HG03521 (cell line): ENCODE measurements at regions not wholly inside any gene's neighbourhood (a gene's known extent, or its start where the extent isn't known, plus 50 kb on each side); places are given as distances from the start of the nearest gene placed in this dataset.

Experiments used
- ATAC-seq: cut with Tn5 transposase; IDR thresholded peaks from one replicate; pipeline ENCODE4 v1.9.1; 2021; ENCODE audit warnings: mild to moderate bottlenecking, moderate library complexity; ENCODE audit not compliant: unreplicated experiment

DNA sequence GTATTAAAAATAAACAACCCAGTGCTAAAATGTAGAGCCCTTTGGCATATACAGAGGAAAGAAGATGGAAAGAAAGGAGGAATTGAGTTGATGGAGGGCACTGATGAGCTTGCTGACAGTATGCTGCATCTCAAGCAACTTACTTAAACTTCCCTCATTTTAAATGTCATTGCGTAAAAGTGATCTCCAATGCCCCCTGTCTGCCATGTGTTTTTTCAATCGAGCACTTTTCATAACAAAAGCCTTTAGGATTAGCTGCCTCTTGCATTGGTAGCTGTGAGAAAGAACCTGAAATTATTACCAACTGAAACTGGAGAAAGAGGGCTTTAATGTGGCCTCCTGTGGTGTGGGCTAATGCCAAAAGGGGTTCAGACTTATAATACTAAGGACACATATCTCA is 541.6 kb downstream of the SUCLA2 start:
- ATAC-seq, result no peak

DNA sequence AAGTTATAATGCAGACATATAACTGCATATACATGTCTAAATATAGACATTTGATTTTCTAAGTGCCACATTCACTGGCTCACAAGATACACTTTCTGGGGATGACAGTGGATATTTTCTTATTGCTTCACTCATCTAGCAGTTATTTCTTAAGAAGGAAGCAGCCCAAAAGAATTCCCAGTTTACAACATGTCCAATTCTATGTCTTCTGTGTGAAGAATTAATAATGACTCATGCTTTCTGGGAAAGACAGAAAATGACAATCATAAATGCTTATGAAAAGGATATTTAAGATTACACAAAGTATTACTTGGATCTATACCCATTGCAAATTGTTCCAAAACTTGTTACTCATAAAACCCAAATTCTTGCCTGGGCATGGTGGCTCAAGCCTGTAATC is 543.4 kb downstream of the SUCLA2 start:
- no peak for ATAC-seq

DNA sequence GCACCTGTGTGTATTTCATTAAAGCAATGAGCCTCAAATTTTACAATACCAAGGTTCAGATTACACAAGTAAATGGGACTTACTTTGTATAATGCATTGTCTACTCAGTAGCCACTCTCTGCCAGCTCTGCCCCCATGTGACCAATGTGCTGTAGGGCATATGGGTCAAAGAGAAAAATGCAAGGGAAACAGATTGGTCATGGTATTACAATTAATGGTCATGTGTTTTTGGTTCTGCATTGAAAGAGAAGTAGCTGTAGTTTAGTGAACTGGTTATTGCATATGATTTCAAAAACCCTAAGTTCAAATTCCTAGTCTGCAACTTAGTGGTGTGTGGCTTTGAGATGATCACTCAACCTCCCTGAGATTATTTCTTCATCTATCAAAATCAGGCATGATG is 545.4 kb downstream of the SUCLA2 start:
- ATAC-seq, result no peak

DNA sequence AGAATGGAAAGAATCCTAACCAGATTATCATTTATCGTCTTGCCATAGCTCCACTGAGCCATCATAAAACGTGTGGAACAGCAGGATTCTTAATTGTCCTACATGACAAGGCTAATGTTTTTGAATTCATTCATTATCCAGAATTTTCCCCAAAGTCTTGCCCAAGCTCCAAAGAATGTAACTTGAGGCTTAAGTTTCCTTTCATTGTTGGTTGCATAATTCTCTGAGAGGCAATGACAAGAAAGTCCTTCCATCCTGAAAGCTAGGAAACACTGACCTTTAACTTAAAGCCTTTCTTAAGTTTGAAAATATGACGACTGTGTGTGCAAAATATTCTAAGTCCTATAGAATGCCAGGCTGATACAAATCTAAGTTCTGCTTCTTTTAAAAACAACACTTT is 546.1 kb downstream of the SUCLA2 start:
- ATAC-seq, result no peak

DNA sequence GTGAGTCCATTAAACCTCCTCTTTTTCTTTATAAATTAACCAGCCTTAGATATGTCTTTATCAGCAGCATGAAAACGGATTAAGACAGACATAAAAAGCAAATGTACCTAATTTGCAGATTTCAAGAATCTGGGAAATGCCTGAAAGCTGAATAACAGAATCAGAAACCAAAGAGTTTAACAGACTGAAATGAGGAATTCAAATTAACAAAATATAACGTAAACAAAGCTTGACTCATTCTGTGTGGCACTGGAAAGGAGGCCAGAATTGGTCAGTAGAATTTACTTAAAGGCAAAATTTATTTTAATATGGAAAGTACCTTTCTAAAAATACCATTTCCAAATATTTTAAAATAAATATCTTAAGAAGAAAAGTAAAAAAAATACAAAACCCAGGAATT is 540.6 kb upstream of the HTR2A start:
- no peak for ATAC-seq

DNA sequence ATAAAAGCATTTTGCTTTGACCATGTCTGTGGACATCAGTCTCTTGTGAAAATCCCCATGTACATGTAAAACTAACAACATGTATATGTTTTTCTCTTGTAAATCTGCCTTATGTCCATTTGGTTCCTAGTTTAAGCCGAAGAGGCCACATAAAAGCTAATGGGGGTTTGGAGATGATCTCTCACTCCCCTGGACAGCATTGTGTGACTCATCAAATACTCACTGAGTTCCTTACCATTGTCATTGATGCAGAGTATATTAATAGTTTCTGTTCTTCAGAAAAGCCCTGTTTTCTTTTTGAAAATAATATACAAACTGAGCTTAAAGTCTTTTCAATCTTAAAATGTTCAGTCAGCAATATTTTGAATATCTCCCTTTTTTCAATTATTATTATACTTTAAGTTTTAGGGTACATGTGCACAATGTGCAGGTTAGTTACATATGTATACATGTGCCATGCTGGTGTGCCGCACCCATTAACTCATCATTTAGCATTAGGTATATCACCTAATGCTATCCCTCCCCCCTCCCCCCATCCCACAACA is 536.7 kb upstream of the HTR2A start:
- ATAC-seq, result no peak

DNA sequence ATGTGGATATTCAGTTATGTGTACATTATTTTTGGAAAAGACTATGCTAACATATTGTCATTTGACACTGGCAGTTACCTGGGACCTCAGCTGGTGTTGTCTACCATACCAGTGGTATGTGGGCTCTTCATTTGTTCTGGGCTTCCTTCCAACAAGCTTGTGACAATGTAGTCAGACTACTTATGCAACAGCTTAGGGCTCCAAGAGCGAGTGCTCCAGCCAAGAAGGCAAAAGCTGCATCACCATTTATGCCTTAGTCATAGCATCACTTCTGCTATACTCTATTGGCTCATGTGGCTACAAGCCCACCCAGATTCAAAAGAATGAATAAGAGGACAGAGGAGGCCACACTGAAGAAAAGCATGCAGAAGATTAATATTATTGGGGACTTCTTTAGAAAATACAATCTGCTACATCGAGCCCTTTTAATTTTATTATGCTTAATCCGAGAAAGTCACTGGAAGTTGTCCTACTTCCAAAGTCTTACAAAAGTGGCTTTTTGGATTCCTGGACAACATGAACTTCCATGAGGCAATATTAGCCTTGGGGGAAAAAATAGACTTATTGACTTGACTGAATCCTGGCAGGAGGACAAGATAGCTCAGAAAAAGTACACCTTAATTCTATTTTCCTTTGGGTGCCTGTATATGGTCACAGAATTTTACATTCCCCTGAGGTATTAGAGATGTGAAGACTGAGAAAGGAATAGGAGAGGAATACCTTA is 529.4 kb upstream of the HTR2A start:
- ATAC-seq, result no peak

DNA sequence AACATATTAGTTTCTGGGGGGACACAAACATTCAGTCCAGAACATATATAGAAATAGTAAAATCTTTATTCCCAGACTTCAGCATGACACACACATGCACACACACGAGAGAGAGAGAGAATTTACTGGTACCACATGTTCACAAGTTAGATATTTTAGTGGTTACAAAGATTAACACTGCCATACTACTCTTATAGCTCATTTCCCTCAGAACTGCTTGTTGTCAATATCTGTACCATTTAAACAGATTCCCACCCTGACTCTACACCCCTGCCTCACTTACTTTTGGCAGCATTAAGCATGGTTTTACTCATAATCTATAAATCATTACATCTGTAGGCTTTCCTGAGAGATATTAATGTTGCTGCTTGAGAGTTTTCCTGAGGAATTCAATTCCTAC is 524.7 kb upstream of the HTR2A start:
- no peak for ATAC-seq

DNA sequence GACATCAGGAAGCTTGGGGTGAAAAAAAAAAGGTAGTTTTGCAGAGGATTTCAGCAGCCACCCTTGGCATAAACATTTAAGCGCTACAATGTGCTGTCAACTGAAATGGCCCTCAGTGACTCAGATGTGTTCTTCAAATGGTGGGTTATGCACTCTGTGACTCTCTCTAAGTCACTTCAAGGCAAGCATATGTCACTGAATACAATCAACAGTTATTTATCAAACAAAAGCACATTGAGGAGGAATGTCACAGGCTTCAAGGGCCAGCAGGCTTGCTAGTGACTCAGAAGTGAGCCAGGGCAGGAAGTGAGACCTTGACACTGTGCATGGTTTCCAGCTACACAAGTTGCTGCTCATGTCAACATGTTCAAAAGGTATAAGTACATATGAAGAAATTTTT is 523.7 kb upstream of the HTR2A start:
- no peak for ATAC-seq

DNA sequence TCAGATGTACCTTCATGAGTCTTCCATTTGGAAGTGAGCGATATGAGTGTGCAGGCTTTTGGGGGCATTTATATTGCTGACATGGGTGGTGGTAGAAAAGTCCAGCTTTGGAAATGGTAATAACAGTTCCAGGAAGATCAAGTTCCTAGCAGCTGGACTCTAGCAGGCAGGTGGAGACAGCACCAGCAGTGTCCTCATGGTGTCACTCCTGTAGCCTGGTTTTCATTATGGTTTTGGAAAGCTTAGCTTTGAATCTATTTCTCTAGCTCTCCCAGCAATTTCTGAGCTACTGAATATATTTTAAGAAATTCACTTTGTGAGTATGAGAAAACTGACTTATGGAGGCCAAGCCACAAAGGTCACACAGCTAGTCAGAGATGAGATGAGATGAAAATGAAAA is 523.2 kb upstream of the HTR2A start:
- no peak for ATAC-seq

DNA sequence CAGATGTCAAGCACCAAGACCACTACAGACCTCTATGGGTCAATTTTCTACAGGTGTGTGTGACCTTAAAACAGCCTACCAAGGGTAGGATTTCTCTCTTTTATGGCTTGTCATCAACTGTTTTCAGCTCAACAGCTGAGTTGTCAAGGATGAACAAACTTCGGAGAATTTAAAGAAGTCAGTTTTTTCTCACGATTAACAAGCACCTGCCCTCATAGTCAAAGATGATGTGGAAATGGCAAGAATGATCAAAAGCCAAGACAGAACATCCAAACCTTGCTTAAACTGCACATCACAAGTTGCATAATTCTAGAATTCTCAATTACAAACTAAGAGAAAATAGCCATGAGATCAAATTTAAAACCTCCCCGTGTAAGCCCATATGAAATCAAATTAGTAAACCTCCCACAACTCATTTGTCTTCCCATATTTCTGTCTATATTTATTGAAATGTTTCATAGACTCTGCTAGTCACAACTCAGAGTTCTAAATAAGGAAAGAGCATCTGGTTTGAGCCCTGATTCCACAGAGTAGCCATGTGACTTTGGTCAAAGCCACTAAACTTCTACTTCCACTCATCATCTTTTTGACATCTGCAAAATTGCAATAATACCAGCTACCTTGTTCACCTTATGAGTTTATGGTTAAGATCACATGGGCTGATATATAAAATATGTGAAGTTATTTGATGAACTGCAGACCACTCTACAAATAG is 521.5 kb upstream of the HTR2A start:
- ATAC-seq, result no peak

DNA sequence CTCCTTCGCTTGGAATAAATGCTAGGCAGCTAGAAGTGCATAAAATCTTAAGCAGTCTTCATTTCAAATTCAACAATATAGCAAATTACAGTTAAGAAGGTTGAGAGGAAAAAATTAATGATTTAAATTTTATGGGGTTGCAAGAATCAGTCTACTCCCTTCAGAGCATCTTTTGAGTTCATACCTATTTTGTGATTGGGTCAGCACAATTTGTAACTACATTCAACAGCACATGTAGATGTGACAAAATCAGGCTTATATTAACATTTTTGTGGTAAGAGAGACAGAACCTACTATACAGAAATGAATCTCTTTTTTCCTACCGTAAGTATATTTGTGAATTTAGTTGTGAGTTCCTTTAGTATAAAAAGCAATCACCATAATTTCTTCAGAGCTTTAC is 520.6 kb upstream of the HTR2A start:
- ATAC-seq, result no peak

DNA sequence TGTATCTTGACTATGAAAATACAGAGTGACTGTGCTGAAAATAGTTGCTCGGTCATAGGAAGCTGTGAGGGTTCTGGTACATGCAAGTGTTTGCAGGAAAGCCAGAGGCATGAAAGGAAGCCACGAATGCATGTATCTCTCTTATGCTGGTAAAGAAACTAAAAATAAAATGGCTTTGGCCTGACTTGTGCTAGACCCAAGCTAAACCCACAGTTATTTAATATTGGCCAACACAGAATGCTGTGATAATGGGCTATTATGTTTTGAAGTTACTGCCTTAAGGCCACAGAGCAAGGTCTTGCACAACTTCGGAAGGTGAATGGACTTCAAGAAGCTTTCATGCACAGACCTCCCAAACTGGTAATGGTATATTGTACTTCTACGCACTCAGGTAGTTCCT is 518.2 kb upstream of the HTR2A start:
- ATAC-seq, result no peak

DNA sequence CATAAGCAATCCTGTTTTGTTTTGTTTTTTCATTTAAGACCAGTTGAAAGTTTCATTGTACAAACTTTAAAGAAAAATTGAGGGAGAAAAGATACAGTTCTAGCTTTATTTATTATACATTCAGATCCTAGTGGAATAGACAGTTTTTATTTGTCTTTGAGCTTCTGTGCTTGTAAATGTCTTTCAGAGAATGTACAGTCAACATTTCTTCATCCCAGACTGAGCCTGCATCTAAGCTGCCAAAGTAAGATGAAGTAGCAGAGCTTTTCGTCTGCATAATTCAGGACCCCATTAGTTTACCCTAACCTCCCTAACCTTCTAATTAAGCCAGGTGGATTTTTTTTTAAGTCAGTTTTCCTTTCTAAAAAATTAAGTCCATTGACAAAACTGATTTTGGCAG is 516.7 kb upstream of the HTR2A start:
- ATAC-seq, result no peak

DNA sequence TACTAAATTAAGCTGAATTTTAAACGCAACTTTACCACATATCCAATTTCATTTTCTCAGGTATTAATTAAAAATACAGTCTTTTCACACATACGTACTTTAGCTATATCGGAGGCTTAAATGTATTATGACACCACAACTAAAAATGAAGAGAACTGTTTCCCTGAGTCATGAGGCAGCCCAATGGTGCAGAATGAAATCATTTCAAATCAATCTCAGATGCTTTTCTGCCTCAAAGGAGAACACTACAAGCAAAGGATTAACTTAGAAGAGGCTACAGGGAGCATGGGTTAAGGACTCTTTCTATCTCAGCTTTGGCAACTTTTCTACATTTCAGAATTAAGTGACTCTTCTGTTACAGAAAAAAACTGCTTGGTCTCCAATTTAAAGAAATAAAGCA is 516.3 kb upstream of the HTR2A start:
- ATAC-seq, result no peak

DNA sequence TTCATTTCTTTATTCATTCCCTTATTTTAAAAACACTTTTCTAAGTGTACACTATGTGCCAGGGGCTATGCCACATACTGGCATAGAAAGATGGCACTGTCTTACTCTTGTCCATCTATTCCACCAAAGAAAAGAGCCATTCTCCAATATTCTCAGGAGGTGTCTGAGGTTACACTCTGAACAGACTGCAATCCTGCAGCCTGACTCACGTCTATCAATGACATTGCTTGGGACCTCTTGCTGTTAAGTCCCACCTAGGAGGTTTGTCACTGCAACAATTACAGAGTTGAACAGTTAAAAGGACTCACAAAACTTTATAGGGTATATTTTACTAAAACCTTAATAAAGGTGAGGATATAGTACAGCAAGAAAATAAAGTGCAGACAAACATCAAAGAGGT is 512.9 kb upstream of the HTR2A start:
- no peak for ATAC-seq

DNA sequence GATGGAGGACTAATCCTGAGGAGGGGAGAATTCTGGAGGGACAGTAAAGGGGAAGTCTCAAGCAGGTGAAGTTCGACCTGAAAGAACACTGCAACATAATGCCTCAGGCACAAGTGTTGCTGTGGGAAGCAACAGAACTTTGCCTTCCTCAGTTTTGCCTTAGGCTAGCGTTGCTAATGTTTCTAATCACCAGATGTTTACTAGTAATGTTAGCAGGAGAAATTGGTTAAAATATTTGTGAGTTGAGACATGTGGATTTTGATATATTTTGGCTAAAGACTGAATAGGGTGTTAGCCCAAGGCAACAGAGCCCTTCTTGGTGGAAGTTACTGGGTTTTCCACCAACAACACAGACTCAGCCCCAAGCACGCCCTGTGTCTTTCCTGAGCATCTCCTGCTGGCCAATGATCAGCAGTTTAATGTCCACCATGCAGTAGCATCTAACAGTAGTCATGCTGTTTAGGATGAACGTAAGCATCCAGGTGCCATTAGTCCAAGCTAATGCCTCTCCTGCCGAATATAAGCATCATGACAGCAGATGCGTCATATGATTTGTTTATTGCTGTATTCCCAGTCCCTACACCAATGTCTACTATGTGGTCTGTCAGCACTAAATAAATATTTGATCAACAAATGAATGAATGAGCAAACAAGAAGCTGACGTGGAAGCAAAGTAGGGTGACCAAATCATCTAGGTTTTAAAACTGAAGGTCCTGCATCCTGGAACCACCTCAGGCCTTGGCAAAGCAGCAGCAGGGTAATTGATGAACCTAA is 511.9 kb upstream of the HTR2A start:
- no peak for ATAC-seq

DNA sequence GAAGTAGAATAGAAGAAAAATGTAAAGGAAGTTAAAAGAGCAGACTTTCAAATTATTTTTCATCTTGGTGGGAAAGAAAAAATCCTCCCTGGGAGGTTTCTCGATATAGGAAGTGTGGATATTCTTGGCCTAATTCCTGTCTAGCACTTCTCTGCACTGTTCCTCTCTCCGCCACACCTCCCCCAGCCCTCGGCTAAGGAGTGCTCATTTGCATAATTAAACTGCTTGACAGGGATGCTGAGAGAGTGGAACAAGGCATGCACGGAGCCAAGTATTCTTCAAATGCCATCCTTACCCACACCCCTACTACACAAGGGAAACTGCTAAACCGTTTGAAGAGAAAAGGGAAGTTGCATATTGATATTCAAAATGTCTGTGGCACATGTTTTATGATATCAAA is 511.0 kb upstream of the HTR2A start:
- ATAC-seq, result no peak

DNA sequence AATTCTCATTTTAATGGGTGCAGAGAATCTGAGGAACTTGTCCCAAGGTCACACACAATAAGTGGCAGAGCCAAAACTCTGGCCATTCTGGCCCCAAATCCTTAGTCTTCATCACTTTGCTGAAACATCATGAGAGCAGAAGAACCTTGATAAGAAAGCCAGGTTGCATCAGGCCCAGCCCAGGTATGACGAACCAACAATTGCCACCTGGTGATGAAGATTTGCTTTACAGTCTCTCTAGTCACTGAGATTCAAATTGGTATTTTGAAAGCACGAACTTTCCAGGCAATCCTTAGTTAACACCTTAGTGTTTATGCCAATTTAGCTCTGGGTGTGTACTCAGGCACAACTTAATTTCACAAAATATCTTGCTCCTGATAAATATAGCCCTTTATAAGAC is 502.7 kb upstream of the HTR2A start:
- no peak for ATAC-seq

DNA sequence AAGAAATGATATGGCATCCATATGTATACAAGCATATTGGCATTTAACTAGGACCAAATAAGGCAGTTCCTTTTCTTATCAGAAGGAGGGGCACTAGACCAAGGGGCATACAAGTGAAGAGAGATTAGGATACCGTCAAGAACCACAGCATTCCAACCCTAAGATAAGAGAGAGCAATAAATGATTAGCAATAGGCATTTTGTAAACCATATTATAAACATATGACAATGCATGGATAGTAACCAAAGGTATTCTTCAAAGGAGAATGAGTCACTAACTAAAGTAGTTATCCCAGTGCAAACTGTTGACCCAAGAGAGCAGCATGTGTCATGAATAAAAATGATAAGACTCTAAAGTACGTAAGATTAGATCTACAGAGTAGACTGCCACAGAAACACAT is 500.9 kb upstream of the HTR2A start:
- no peak for ATAC-seq

DNA sequence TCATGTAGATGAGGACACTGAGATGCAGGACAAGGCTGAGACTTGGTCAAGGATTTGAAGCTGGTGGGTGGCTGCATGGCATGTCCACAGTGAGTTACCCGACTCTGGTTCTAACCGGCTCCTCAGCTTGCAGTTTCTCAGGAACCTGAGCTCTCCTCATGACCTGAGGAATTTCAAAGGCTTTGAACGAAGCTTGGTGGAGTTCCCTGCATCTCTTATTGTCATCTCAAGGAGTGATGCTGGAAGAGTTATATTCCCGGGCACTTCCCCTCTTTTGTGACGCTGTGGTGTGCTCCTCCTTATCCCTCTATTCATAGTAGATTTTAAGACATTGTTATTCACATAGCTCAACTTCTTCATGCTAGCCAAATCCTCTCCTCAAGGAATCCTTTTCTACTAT is 500.1 kb upstream of the HTR2A start:
- no peak for ATAC-seq

DNA sequence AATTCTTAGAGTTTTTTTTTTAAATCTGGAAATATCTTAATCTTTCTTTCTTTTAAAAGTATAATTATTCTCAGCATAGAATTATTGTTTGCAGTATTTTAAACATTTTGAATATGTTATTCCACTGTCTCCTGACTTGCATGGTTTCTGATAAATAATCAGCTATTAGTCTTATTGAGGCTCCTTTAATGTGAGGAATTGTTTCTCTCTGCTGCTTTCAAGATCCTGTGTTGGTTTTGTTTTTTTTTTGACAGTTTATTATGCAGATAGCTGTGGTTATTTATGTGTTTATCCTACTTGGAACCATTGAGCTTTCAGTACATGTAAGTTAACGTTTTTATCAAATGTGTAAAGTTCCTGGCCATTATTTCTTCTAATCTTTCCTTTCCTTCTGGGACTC is 477.9 kb upstream of the HTR2A start:
- no peak for ATAC-seq
